ENCODE measurements at regions not wholly inside any gene's neighbourhood (a gene's known extent, or its start where the extent isn't known, plus 50 kb on each side); places are given as distances from the start of the nearest gene placed in this dataset.

GRCh38 chr14:104356738-104357688 is 218.6 kb downstream of the KIF26A start:
- TF ChIP-seq, protein P1, sequence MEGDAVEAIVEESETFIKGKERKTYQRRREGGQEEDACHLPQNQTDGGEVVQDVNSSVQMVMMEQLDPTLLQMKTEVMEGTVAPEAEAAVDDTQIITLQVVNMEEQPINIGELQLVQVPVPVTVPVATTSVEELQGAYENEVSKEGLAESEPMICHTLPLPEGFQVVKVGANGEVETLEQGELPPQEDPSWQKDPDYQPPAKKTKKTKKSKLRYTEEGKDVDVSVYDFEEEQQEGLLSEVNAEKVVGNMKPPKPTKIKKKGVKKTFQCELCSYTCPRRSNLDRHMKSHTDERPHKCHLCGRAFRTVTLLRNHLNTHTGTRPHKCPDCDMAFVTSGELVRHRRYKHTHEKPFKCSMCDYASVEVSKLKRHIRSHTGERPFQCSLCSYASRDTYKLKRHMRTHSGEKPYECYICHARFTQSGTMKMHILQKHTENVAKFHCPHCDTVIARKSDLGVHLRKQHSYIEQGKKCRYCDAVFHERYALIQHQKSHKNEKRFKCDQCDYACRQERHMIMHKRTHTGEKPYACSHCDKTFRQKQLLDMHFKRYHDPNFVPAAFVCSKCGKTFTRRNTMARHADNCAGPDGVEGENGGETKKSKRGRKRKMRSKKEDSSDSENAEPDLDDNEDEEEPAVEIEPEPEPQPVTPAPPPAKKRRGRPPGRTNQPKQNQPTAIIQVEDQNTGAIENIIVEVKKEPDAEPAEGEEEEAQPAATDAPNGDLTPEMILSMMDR (IDR thresholded peaks at IDR 0.05) = no peak
- no peak for TF ChIP-seq EZH2 (IDR thresholded peaks at IDR 0.05; ENCODE audit: borderline replicate concordance, insufficient read depth, low read depth, low read length, poor library complexity, severe bottlenecking)
